ENCODE measurements at regions not wholly inside any gene's neighbourhood (a gene's known extent, or its start where the extent isn't known, plus 50 kb on each side); places are given as distances from the start of the nearest gene placed in this dataset.

GRCh38 chr5:18117968-18118367 is 483.7 kb downstream of the TAF11L14 start:
- no peak for DNase-seq

- DNase-seq, result no peak
These were observed 485.0 kb downstream of the TAF11L14 start for GRCh38 chr5:18119156-18119785.

GRCh38 chr5:18141222-18141621 is 507.0 kb downstream of the TAF11L14 start:
- no peak for DNase-seq

GRCh38 chr5:18142831-18143230 is 508.6 kb downstream of the TAF11L14 start:
- no peak for DNase-seq

GRCh38 chr5:18152671-18153070 is 518.4 kb downstream of the TAF11L14 start:
- DNase-seq, result no peak

- DNase-seq, result no peak
These were observed 523.9 kb downstream of the TAF11L14 start for GRCh38 chr5:18158166-18158565.

GRCh38 chr5:18159331-18159730 is 525.1 kb downstream of the TAF11L14 start:
- no peak for DNase-seq

GRCh38 chr5:18171684-18172083 is 537.4 kb downstream of the TAF11L14 start:
- no peak for DNase-seq

- no peak for DNase-seq
These were observed 545.3 kb downstream of the TAF11L14 start for GRCh38 chr5:18179579-18179978.

GRCh38 chr5:18181575-18181974 is 547.3 kb downstream of the TAF11L14 start:
- no peak for DNase-seq

GRCh38 chr5:18195910-18196309 is 561.6 kb downstream of the TAF11L14 start:
- DNase-seq, result no peak

GRCh38 chr5:18197734-18198133 is 563.5 kb downstream of the TAF11L14 start:
- DNase-seq, result no peak

- DNase-seq, result no peak
These were observed 567.9 kb downstream of the TAF11L14 start for GRCh38 chr5:18202164-18202563.

GRCh38 chr5:18203296-18203695 is 569.0 kb downstream of the TAF11L14 start:
- no peak for DNase-seq

GRCh38 chr5:18213666-18214065 is 579.4 kb downstream of the TAF11L14 start:
- no peak for DNase-seq

GRCh38 chr5:18216016-18216415 is 581.8 kb downstream of the TAF11L14 start:
- DNase-seq, result no peak

- no peak for DNase-seq
These were observed 582.5 kb downstream of the TAF11L14 start for GRCh38 chr5:18216729-18217128.

- no peak for DNase-seq
These were observed 585.0 kb downstream of the TAF11L14 start for GRCh38 chr5:18219241-18219640.

GRCh38 chr5:18220631-18221030 is 586.4 kb downstream of the TAF11L14 start:
- no peak for DNase-seq

GRCh38 chr5:18236386-18236785 is 602.1 kb downstream of the TAF11L14 start:
- DNase-seq, result no peak

- no peak for DNase-seq
These were observed 604.1 kb downstream of the TAF11L14 start for GRCh38 chr5:18238321-18238720.

- no peak for DNase-seq
These were observed 606.7 kb downstream of the TAF11L14 start for GRCh38 chr5:18240971-18241370.

GRCh38 chr5:18243846-18244245 is 609.6 kb downstream of the TAF11L14 start:
- DNase-seq, result no peak

GRCh38 chr5:18244309-18244708 is 610.0 kb downstream of the TAF11L14 start:
- DNase-seq, result no peak

- DNase-seq, result no peak
These were observed 618.3 kb downstream of the TAF11L14 start for GRCh38 chr5:18252559-18252958.

Data from activated gamma-delta T cell treated with Interleukin-2 at 50 U/mL for 16 hours (primary cell).